CD14-positive monocyte (primary cell): ENCODE measurements at regions not wholly inside any gene's neighbourhood (a gene's known extent, or its start where the extent isn't known, plus 50 kb on each side); places are given as distances from the start of the nearest gene placed in this dataset.

Source experiments
- DNase-seq, 3 donors: peaks; one replicate each; pipeline ENCODE4 v3.0.0-alpha.2; 2011 to 2022
- H2AFZ ChIP-seq: 2 replicates; pipeline ENCODE4 v1.6.0; 2012; ENCODE audit warnings: mild to moderate bottlenecking, low read depth, low read length, inconsistent platforms; ENCODE audit not compliant: insufficient read depth, poor library complexity, severe bottlenecking
- H3K27ac ChIP-seq, 2 donors: 1 replicate in 1 of 2; 2 replicates in 1 of 2; pipeline ENCODE4 v1.5.1; 2012 to 2013; ENCODE audit warnings: low read length in 2 of 2, control low read depth in 1 of 2, inconsistent platforms in 1 of 2, low read depth in 1 of 2, mild to moderate bottlenecking in 1 of 2
- H3K27me3 ChIP-seq, 2 donors: one replicate each; pipeline versions ENCODE4 v1.6.0 to v1.6.1; 2011 to 2013; ENCODE audit warnings: low read length in 2 of 2; ENCODE audit not compliant: control insufficient read depth in 2 of 2, insufficient read depth in 2 of 2
- H3K36me3 ChIP-seq, 2 donors: replicated peaks in 1 of 2; 1 replicate in 1 of 2; 2 replicates in 1 of 2; pipeline versions ENCODE4 v1.5.1 to v1.6.1; 2012 to 2013; ENCODE audit warnings: low read length in 2 of 2, control low read depth in 1 of 2, inconsistent platforms in 1 of 2, mild to moderate bottlenecking in 1 of 2; ENCODE audit not compliant: insufficient read depth in 2 of 2, control insufficient read depth in 1 of 2
- H3K4me1 ChIP-seq, 2 donors: 1 replicate in 1 of 2; 2 replicates in 1 of 2; pipeline versions ENCODE4 v1.5.1 to v1.6.1; 2012 to 2013; ENCODE audit warnings: low read length in 2 of 2, control low read depth in 1 of 2, inconsistent platforms in 1 of 2, mild to moderate bottlenecking in 1 of 2, moderate library complexity in 1 of 2; ENCODE audit not compliant: insufficient read depth in 2 of 2, control insufficient read depth in 1 of 2
- H3K4me2 ChIP-seq: replicated peaks from 2 replicates; pipeline ENCODE3; 2012; ENCODE audit warnings: low read length, moderate library complexity, mild to moderate bottlenecking; ENCODE audit not compliant: poor library complexity, severe bottlenecking; ENCODE audit errors: extremely low read depth
- H3K4me3 ChIP-seq, 3 experiments: fragments of 200-600 bp in 1 of 3; sonication (generic) in 1 of 3; replicated peaks in 1 of 3; 1 replicate in 2 of 3; 2 replicates in 1 of 3; pipeline ENCODE4 v1.5.1; 2011 to 2013; ENCODE audit warnings: low read length in 3 of 3, mild to moderate bottlenecking in 3 of 3, control low read depth in 2 of 3, low read depth in 2 of 3, inconsistent platforms in 1 of 3, moderate library complexity in 1 of 3
- H3K79me2 ChIP-seq: 2 replicates; pipeline ENCODE4 v1.6.0; 2012; ENCODE audit warnings: mild to moderate bottlenecking, control low read depth, inconsistent platforms, low read length, moderate library complexity; ENCODE audit not compliant: insufficient read depth
- H3K9ac ChIP-seq: 2 replicates; pipeline ENCODE4 v1.6.0; 2017; ENCODE audit warnings: low read length, mild to moderate bottlenecking; ENCODE audit not compliant: insufficient read depth, poor library complexity, severe bottlenecking
- H3K9me3 ChIP-seq, 2 donors: replicated peaks in 1 of 2; 1 replicate in 1 of 2; 2 replicates in 1 of 2; pipeline versions ENCODE4 v1.5.1 to v1.6.1; 2012 to 2013; ENCODE audit warnings: low read length in 2 of 2, control low read depth in 1 of 2; ENCODE audit not compliant: control insufficient read depth in 1 of 2, insufficient read depth in 1 of 2
- H4K20me1 ChIP-seq: 2 replicates; pipeline ENCODE4 v1.6.0; 2012; ENCODE audit warnings: mild to moderate bottlenecking, low read length, control low read depth, moderate library complexity; ENCODE audit not compliant: insufficient read depth
- H3K27ac Mint-ChIP-seq, 7 donors: one replicate each; pipeline ENCODE4 v1.8.0; 2020; ENCODE audit warnings: mild to moderate bottlenecking in 7 of 7, mixed read lengths in 7 of 7, moderate library complexity in 6 of 7, inconsistent platforms in 2 of 7
- H3K27me3 Mint-ChIP-seq, 3 donors: one replicate each; pipeline ENCODE4 v1.8.0; 2021 to 2022; ENCODE audit warnings: low read depth in 3 of 3, mild to moderate bottlenecking in 3 of 3, mixed read lengths in 3 of 3, moderate library complexity in 3 of 3, inconsistent platforms in 1 of 3
- H3K36me3 Mint-ChIP-seq, 2 donors: one replicate each; pipeline ENCODE4 v1.8.0; 2020; ENCODE audit warnings: mixed read lengths in 2 of 2, inconsistent platforms in 1 of 2, mild to moderate bottlenecking in 1 of 2
- H3K4me1 Mint-ChIP-seq: one replicate; pipeline ENCODE4 v1.8.0; 2020; ENCODE audit warnings: mild to moderate bottlenecking, mixed read lengths
- H3K4me3 Mint-ChIP-seq, 2 donors: one replicate each; pipeline ENCODE4 v1.8.0; 2020; ENCODE audit warnings: mild to moderate bottlenecking in 2 of 2, mixed read lengths in 2 of 2, moderate library complexity in 1 of 2
- H3K9me3 Mint-ChIP-seq, 7 donors: one replicate each; pipeline ENCODE4 v1.8.0; 2020 to 2022; ENCODE audit warnings: mixed read lengths in 7 of 7, mild to moderate bottlenecking in 6 of 7, moderate library complexity in 6 of 7, inconsistent platforms in 2 of 7
- WGBS: methylation state at CpG from one replicate; pipeline ENCODE4 v1.1.5; 2013; ENCODE audit warnings: missing lambda C conversion rate; ENCODE audit not compliant: insufficient coverage; 5-methylcytosine and 5-hydroxymethylcytosine counted together
- intact Hi-C, 2 donors: fragments of 100-400 bp; cut with micrococcal nuclease; formaldehyde crosslinking; loops; one replicate each; pipeline versions ENCODE4 v1.15.0 to v1.15.1; 2023
- TF ChIP-seq, protein P1 (sequence below): fragments of 200-600 bp; IDR thresholded peaks from one replicate; pipeline ENCODE4 v1.8.0; 2022; ENCODE audit warnings: antibody characterized with exemption, mild to moderate bottlenecking

DNA sequence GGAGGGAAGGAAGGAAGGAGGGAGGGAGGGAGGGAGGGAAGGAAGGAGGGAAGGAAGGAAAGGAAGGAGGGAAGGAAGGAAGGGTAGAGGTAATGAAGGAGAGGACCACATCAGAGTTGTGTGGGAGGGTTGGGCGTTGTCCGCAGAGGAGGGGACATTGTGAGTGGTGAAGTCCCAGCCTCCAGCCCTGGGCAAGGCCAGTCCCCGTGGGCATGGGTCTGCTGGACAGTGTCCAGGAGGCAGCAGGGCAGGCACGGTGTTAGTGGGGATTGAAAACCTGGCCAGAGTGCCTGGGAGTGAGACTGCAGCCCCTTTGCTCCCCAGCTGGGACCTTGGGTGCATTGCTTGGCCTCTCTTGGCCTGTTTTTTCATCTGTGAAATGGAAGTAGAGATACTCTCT lies 1462.3 kb downstream of the BRD1 start:
- WGBS: 94% methylated on average over 3 of the region's 4 CpGs
- no peaks in the 10 kb centered on the region for H3K36me3 ChIP-seq
- TF ChIP-seq, protein P1, sequence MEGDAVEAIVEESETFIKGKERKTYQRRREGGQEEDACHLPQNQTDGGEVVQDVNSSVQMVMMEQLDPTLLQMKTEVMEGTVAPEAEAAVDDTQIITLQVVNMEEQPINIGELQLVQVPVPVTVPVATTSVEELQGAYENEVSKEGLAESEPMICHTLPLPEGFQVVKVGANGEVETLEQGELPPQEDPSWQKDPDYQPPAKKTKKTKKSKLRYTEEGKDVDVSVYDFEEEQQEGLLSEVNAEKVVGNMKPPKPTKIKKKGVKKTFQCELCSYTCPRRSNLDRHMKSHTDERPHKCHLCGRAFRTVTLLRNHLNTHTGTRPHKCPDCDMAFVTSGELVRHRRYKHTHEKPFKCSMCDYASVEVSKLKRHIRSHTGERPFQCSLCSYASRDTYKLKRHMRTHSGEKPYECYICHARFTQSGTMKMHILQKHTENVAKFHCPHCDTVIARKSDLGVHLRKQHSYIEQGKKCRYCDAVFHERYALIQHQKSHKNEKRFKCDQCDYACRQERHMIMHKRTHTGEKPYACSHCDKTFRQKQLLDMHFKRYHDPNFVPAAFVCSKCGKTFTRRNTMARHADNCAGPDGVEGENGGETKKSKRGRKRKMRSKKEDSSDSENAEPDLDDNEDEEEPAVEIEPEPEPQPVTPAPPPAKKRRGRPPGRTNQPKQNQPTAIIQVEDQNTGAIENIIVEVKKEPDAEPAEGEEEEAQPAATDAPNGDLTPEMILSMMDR: no peak

DNA sequence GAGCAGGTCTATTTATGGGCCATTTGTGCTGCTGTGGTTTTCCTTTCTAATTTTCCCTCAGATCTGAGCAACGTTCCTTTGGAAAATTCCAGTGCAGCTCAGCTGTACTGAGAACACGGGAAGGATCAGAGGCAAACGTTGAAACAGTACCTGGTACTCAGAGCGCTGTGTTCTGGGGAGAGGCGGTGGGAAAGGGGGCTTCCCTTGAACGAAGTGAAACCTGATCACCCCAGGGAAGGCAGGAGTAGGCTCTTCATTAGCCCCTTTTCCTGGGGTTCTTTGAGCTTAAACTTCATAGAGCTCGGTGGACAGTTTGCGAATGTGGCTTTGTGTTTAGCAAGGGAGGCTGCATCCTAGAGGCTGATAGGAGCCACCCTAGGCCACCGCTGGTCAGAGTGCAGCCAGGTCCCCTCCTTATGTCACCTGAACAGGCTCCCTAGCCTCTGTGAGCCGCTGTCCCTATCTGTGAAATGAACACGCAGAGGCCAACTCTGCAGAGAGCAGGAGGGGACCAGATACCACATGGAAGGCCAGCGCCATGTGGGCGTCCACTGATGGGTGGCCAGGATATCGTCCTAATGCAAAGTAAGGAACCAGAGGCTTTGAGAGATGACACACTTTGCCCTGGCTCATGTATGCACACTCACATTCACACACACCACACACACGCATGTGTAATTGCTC lies 1464.8 kb downstream of the BRD1 start:
- H3K9me3 ChIP-seq: peaks cover 0 to 5% of the 10 kb centered on the region in 2 donors
- no peak overlapping the region for H2AFZ ChIP-seq
- TF ChIP-seq, protein P1: no peak
- Mint-ChIP-seq H3K9me3 (peaks cover 0 to 2% (median 0%) of the 10 kb centered on the region in 7 donors), H3K4me3 (no peak overlapping the region), H3K27ac (peak overlapping the region in 1 of 7 donors; percentile 3), H3K4me1 (no peaks in the 10 kb centered on the region), H3K27me3 (no peaks in the 10 kb centered on the region), H3K36me3 (no peaks in the 10 kb centered on the region)
- H3K36me3 ChIP-seq: no peaks in the 10 kb centered on the region
- H3K27ac ChIP-seq: no peak overlapping the region
- WGBS: 79% methylated on average over 15 of the region's 15 CpGs
- no peaks in the 10 kb centered on the region for H3K79me2 ChIP-seq
- DNase-seq: no peak
- no peaks in the 10 kb centered on the region for H3K4me1 ChIP-seq
- no peak overlapping the region for H3K4me2 ChIP-seq
- intact Hi-C loops: no loop called here
- H3K4me3 ChIP-seq: no peak overlapping the region
- H3K27me3 ChIP-seq: no peaks in the 10 kb centered on the region
- no peaks in the 10 kb centered on the region for H4K20me1 ChIP-seq
- no peak overlapping the region for H3K9ac ChIP-seq

More for the DNA sequence above, 1462.3 kb downstream of the BRD1 start:
- no peaks in the 10 kb centered on the region for H3K79me2 ChIP-seq
- no peaks in the 10 kb centered on the region for H3K9me3 ChIP-seq
- H3K36me3 Mint-ChIP-seq: no peaks in the 10 kb centered on the region
- H3K4me1 Mint-ChIP-seq: no peaks in the 10 kb centered on the region
- no peak for DNase-seq
- no peak overlapping the region for H3K9ac ChIP-seq
- no peaks in the 10 kb centered on the region for H3K4me1 ChIP-seq
- peaks cover 0 to 4% (median 0%) of the 10 kb centered on the region in 7 donors for H3K9me3 Mint-ChIP-seq
- no peak overlapping the region for H3K4me2 ChIP-seq
- no peaks in the 10 kb centered on the region for H4K20me1 ChIP-seq
- no peak overlapping the region for H3K4me3 Mint-ChIP-seq
- no peak overlapping the region for H3K27ac ChIP-seq
- H2AFZ ChIP-seq: no peak overlapping the region
- intact Hi-C loops: no loop called here
- H3K27me3 Mint-ChIP-seq: peaks cover 2 to 4% (median 4%) of the 10 kb centered on the region in 3 donors
- H3K4me3 ChIP-seq: no peak overlapping the region
- H3K27ac Mint-ChIP-seq: no peak overlapping the region
- no peaks in the 10 kb centered on the region for H3K27me3 ChIP-seq
